ENCODE measurements at regions not wholly inside any gene's neighbourhood (a gene's known extent, or its start where the extent isn't known, plus 50 kb on each side); places are given as distances from the start of the nearest gene placed in this dataset.

GRCh38 chr5:72009280-72009679 is 98.0 kb upstream of the MAP1B start:
- no peak for FAIRE-seq

- FAIRE-seq: no peak
Measured at GRCh38 chr5:72010430-72010829, 96.8 kb upstream of the MAP1B start.

GRCh38 chr5:72012906-72013305 is 94.4 kb upstream of the MAP1B start:
- FAIRE-seq: no peak

- FAIRE-seq: no peak
Measured at GRCh38 chr5:72013766-72014624, 93.3 kb upstream of the MAP1B start.

GRCh38 chr5:72015103-72015548 is 92.1 kb upstream of the MAP1B start:
- no peak for FAIRE-seq

GRCh38 chr5:72018143-72018803 is 89.0 kb upstream of the MAP1B start:
- no peak for FAIRE-seq

GRCh38 chr5:72020161-72020983 is 86.9 kb upstream of the MAP1B start:
- FAIRE-seq: no peak

- FAIRE-seq: no peak
Measured at GRCh38 chr5:72021651-72022357, 85.5 kb upstream of the MAP1B start.

GRCh38 chr5:72028382-72028781 is 78.9 kb upstream of the MAP1B start:
- no peak for FAIRE-seq

- FAIRE-seq: no peak
Measured at GRCh38 chr5:72030237-72030636, 77.0 kb upstream of the MAP1B start.

GRCh38 chr5:72032788-72033187 is 74.5 kb upstream of the MAP1B start:
- FAIRE-seq: no peak

- no peak for FAIRE-seq
Measured at GRCh38 chr5:72034770-72035169, 72.5 kb upstream of the MAP1B start.

GRCh38 chr5:72035831-72036230 is 71.4 kb upstream of the MAP1B start:
- no peak for FAIRE-seq

GRCh38 chr5:72036951-72037350 is 70.3 kb upstream of the MAP1B start:
- FAIRE-seq: no peak

GRCh38 chr5:72040513-72040912 is 66.8 kb upstream of the MAP1B start:
- FAIRE-seq: no peak

- FAIRE-seq: no peak
Measured at GRCh38 chr5:72041654-72042053, 65.6 kb upstream of the MAP1B start.

- FAIRE-seq: no peak
Measured at GRCh38 chr5:72042097-72042496, 65.2 kb upstream of the MAP1B start.

- no peak for FAIRE-seq
Measured at GRCh38 chr5:72045692-72046091, 61.6 kb upstream of the MAP1B start.

GRCh38 chr5:72046106-72046505 is 61.2 kb upstream of the MAP1B start:
- no peak for FAIRE-seq

- no peak for FAIRE-seq
Measured at GRCh38 chr5:72055636-72056035, 51.6 kb upstream of the MAP1B start.

Data from G401.6 (cell line).